Lung microvascular endothelial cell (primary cell): ENCODE measurements at regions not wholly inside any gene's neighbourhood (a gene's known extent, or its start where the extent isn't known, plus 50 kb on each side); places are given as distances from the start of the nearest gene placed in this dataset.
"Not testable (repeated sequence)": the region's sequence is repeated elsewhere in the genome, so short reads cannot be mapped to it uniquely, and the experiment has no call there.

ENCODE experiments used
- DNase-seq, 2 donors: peaks; one replicate each; pipeline versions ENCODE4 v3.0.0 to v3.0.0-alpha.2; 2010; ENCODE audit warnings: low read depth in 2 of 2

DNA sequence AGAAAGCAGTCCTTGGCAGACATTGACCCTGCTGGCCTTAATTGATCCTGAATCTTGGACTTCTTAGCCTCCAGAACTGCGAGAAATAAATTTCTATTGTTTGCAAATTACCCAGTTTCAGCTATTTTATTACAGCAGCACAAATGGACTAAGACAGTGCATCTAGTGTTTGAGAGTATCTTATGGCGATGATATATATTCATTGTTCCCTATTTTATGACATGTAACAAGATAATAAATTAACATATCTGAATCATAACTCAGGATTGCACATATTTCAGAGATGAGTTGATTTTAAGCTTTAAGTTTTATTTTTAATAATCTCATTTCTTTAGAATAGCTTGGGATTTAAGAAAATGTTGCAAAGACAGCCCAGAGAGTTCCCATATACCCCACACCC lies 167.4 kb upstream of the FOXG1 start:
- no peak for DNase-seq

DNA sequence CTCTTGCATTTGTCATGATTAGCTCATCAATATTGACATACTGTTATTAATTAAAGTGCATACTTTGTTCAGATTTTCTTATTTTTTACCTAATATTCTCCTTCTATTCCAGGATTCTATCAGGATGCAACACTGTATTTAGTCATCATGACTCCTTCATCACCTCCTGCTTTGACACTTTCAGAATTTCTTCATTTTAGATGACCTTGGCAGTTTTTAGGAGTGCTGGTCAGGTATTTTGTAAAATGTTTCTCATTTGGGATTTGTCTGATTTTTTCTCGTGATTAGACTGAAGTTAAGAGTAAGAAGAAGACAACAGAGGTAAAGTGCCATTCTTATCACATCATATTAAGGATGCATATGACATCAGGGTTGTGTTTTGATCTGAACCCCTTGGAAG lies 167.0 kb upstream of the FOXG1 start:
- no peak for DNase-seq

DNA sequence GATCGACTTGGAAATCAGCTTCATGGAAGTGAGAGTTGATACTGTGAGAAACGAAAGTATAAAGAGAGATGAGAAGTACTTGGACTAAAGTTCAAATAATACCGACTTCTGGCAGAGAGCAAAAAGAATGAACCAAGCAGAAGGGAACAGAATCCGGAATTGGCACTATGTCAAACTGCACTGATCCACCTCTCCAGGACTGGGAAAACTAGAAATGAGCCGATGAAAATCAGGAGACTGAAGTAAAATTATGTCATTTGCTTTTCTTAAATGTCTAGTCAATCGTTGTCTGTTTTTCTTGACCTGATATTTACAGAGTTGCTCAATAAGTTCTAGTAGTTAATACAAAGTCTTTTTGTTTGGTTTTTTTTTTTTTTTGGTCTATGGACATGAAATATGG lies 163.0 kb upstream of the FOXG1 start:
- DNase-seq = no peak

DNA sequence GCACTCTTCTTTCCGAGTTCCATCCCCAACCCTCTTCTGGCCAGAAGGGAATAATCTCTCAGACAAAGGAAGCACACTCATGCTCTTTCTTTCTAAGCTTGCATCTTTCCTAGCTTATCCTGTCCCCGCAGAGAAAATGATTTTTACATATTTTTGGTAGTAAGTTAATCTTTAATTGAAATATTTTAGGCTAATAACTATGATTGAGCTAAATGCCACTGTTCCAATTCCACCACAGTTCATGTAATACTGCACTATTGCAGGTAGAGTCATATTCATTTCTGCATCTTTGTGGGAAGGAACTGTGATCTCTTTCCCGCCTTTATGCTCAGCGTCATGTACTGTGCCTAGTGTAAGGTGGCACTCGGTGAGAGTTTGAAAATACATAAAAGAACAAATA lies 158.9 kb upstream of the FOXG1 start:
- no peak for DNase-seq

DNA sequence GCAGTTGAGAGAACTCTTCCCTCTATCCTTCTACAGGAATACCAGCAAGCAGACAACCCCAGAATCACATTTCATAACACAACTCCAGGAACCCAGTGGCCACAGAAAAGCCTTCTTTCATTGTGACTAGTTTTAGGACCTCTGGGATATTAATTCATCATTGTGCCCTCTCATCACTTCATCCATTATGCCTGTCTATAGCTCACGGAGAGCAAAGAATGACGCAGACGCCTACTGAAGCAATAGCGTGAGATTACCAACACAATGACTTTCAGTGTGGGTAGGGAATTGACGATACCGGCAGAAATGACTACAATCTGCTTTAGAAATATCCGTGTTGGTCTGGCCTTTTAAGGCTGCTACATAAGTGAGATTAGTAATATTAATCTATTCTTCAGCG lies 158.1 kb upstream of the FOXG1 start:
- peak in 1 of 2 donors; percentile 5 for DNase-seq

DNA sequence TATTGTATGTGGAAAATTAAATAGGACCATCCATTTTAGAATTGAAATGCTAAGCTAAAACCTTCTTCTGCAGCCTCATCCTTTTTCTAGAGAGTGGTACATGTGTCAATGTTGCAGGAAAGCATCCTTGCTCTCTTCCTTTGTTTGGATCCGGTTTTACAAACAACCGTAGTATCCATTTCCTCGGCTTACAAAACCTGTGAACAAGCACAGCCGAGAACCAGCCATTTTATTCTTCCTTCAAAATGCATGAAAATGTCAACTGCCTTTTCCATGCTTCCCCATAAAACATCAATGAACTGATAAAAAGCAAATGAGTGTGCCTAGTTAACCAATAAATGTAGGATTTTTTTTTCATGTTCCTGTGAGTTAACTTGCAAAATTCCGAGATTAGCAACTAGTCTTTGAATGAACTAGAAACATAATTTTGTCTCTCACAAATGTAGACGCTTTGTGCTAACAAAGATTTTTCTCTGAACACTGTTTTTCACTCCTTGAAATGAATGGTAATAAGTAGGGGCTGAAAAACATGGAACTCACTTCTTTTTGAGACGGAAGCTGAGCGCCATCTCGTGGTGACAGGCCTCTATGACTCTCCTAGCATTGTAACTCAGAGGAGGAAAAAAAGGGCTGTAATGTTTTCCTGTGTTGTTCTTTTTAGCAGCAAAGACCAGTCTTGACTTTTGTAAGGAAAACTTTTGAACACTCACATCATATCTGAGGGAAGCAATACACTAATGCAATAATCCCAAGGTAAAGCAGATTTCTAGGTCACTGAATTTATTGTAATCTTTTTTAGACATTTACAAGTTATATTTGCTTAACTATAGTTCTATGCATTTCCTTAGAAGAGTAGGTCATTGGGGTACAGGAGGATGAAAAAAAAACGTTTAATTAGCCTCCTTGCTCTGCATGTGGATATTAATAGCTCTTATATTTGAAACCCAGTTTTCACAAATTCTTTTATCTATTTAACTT lies 157.4 kb upstream of the FOXG1 start:
- peak; percentile 57 to 60 for DNase-seq

DNA sequence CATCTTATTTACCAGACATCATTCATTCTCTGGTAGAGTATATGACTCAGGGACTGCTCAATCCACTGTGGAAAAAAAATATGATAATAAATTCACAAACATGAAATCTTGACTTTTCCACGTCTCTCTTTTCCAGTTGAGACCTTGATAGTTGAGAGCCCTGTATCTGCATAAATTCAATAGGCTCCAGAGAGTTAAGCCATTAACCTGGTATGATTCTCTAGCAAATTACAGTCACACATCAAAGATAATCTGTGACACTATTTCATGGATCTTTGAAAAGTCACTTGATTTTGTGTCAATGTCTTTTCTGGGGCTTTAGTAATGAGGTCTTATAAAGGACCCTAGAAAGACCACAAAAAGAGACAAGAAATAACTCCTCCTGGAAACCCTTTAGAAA lies 154.2 kb upstream of the FOXG1 start:
- DNase-seq = no peak

DNA sequence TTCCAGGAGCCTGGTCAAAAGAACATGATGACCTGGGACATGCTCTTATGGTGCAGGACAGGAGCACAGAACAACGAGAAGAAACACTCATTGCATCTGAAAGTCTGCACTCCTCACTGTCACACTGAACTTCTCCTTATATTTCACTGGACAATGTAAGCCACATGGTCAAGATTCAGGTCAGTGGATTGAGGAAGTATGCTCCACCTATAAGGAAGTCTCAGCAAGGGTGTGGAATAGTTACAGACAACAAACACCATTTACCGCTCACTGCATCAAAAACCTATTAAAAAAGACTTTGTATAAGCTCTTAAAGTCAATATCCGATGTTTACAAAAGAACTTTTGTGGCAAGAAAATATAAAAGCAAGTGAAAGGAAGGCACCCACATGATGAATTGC lies 153.1 kb upstream of the FOXG1 start:
- no peak for DNase-seq

DNA sequence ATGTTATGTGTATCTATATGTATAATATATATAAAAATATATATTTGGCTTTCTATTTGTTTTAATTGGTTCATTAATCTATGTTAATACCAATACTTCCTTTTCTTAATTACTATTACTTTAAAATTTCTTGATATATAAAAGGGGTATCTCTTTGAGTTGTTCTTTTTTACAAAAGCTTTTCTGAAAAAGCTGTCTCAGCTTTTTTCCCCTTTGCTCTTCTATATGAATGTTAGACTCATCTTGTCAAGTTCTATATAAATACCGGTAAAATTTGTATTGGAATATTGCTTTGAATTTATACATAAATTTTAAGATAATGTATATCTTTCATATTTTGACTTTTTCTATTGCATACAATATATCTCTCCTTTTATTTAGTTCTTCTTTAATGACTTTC lies 139.8 kb upstream of the FOXG1 start:
- no peak for DNase-seq

DNA sequence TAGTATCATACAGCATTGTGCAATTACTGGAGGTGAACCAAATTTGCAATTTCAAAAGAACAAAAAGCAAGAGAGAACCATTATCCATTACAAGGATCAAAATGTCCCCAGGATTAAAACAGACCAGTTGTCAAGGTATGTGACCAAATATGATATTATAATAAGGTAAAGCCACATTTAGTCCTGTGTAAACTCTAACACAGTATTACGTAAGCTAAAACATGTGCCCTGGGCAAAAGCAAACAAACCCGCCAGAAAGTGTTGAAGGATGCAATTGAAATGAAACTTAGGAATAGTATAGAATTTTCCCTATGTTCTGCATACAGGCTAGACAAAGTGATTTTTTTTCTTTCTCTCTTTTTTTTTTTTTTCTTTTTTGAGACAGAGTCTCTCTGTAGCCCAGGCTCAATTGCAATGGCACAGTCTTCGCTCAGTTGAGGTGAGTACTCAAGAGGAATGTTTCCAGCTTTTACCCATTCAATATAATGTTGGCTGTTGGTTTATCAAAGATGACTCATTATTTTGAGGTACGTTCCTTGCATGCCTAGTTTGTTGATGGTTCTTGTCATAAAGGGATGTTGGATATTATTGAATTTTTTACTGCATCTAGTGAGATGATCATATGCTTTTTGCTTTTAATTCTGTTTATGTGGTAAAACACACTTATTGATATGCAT lies 137.1 kb upstream of the FOXG1 start:
- no peak for DNase-seq

DNA sequence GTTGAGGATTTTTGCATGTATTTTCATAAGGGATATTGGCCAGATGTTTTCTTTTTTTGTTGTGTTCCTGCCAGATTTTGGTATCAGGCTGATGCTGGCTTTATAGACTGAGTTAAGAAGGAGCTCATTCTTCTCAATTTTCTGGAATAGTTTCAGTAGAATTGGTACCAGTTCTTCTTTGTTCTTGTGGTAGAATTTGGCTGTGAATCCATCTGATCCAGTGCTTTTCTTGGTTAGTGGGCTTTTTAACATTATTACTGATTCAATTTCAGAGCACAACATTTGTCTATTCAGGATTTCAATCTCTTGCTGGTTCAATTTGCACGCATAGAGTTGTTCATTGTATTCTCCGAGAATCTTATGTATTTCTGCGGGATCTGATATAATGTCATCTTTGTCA lies 136.5 kb upstream of the FOXG1 start:
- DNase-seq = no peak

DNA sequence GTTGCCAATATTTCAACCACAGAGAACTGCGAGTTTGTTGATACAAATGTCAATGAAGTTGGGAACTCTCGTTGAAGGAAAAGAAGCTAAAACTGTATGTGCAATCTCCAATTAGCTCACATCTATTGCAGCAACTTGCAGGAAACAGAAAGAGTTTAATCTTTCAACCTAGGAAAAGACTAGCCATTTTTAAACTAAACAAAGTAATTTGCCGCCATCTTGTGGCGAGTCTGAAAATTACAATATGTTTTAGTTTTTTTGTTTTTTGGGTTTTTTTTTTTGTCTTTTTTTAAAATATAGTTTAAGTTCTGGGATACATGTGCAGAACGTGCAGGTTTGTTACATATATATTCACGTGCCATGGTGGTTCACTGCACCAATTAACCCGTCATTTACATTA lies 131.2 kb upstream of the FOXG1 start:
- DNase-seq = peak; percentile 34 to 47

DNA sequence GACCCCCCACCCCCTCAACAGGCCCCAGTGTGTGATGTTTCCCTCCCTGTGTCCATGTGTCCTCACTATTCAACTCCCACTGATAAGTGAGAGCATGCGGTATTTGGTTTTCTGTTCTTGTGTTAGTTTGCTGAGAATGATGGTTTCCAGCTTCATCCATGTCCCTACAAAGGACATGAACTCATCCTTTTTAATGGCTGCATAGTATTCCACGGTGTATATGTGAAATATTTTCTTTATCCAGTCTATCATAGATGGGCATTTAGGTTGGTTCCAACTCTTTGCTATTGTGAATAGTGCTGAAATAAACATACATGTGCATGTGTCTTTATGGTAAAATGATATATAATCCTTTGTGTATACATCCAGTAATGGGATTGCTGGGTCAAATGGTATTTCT lies 130.8 kb upstream of the FOXG1 start:
- DNase-seq = not testable (repeated sequence)

DNA sequence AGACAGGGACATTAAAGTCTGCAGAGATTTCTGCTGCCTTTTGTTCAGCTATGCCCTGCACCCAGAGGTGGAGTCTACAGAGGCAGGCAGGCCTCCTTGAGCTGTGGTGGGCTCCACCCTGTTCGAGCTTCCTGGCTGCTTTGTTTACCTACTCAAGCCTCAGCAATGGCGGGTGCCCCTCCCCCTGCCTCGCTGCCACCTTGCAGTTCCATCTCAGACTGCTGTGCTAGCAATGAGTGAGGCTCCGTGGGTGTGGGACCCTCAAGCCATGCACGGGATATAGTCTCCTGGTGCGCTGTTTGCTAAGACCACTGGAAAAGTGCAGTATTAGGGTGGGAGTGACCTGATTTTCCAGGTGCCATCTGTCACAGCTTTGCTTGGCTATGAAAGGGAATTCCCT lies 125.4 kb upstream of the FOXG1 start:
- DNase-seq = not testable (repeated sequence)

DNA sequence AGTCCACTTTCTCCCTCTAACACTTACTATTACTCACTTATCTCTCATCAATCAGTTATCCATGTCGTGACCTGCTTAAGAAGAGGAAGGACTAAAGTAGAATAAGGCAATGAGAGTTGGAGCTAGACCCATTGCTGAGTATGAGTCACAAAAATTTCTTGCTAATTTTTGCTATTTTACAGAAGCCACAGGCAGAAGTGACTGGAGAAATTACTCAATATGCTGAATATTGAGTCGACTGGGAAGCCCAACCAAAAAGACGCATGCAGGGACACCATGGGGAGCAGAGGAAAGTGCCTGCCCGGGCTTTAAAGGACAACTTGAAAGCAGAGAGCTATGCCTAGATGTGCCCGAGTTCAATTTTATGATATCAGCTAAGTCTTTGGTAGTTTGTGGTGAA lies 115.4 kb upstream of the FOXG1 start:
- no peak for DNase-seq

DNA sequence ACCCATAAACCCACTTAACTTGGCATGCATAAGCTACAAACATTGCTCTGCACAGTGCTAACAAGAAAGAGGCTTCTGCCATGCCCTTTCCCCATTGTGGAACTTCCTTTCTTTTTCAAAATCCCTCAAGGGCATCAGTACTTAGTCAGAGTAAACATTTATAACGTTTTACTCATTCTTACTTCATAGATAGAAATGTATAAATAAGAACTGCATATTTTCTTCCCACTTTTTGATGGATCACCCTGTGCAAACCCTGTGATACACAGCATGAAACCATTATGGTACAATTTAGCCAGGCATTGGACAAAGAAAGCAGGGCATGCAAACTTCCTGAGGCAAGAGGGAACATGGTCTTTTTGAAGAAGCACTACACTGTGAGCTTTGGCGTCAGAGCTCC lies 113.8 kb upstream of the FOXG1 start:
- DNase-seq = no peak

DNA sequence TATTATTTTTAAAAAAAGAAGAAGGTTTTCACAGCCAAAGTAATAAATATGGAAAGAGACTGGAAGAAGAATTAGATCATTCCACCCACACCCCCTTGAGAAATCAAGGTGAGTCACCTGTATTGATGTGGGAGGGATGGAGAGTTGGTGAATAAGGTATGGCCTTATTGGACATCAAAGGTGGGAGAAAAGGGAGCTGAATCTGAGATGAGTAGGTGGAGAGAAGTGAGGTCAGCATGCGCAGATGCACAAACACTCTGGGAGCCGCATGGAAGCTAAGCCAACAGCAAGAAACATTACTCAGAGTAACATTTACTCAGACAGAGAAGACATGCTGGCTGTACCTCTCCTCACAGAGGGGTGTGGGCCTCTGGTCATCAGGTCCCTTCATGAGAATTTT lies 113.1 kb upstream of the FOXG1 start:
- no peak for DNase-seq

DNA sequence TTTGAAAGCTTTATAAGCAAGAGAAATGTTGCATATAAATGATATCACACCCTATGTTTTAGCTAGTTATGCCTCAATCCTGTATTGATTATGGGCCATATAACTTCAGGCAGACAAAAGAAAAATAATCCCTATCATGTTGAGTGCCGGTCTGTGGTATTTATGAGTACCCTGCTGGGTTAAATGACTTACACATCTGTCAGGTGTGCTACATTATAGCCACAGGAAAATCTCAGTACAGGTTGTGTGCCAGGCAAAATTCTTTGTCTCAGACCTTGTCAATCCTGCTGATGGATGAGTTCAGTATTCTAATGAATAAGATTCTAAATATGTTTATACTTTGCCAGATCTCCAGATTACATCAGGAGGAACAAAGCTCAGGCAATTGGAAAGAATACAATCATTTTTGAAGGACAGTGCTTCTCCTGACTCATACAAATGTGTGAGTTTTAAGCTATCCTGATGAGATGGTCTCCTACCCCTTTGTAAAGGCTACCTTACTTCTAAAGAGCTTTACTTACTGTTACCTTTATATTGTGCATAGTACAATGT lies 109.8 kb upstream of the FOXG1 start:
- DNase-seq = no peak

DNA sequence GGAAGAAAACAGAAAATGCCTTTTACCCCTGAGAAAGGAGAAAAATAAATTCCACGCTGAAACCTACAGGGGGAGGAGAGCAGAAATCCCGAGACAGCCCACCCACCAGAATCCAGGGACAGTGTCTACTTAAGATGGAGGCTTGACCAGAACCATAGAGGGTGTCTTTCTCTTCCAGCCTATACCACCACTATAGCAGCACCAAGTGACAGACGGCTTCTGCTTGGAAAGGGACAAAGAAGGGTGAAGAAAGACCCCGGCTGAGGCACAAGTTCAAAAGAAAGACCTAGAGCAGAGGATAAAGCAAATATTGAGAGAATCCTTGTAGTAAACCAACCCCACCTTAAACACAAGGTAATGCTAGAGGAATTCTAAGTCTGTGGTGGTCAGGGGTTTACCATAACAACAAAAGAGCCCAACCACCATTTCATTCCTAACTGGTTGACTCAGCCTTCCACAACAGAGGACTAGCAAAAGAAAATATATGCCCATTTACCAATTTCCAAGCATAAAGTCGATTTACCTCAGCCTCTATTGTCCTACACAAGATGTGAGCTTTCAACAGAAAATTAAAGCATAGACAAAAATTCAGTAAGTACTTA lies 105.3 kb upstream of the FOXG1 start:
- peak in 1 of 2 donors; percentile 17 for DNase-seq

DNA sequence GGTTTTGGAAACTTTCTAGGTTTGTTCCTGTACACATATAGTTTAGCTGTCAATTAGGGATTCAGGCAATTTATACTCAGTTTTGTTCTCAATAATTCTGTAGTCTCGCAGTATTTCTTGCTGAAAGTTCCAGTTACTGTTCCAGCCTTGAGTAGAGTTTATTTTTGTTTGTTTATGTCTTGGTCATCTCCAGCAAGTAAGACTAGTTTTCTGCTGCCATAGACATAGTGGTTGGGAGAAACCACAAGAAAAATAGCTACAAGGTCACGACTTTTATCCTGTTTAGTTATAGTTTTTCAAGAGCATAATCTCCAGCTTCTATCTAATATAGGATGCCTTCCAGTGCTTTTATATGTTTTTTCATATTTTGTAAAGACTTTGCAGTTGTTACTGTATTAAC lies 99.6 kb upstream of the FOXG1 start:
- DNase-seq = no peak

DNA sequence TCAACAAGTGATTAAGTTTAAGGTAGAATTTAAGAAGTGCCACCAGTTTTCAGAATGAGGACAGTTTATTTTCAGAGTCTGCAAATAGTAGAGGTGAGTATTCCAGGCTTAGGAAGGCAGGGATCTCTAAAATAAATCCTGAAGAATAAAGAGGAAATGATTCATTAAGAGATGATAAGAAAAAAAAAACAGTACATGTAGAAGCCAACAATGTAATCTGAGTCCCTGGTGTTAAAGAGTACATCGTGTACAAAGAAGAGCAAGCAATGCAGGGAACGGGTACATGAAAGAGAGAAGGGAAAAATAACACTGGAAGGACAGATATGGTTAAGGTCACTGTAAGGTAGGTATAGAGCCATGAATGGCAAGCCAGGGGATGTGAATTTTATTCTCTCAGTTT lies 95.2 kb upstream of the FOXG1 start:
- DNase-seq = peak; percentile 41 to 59

DNA sequence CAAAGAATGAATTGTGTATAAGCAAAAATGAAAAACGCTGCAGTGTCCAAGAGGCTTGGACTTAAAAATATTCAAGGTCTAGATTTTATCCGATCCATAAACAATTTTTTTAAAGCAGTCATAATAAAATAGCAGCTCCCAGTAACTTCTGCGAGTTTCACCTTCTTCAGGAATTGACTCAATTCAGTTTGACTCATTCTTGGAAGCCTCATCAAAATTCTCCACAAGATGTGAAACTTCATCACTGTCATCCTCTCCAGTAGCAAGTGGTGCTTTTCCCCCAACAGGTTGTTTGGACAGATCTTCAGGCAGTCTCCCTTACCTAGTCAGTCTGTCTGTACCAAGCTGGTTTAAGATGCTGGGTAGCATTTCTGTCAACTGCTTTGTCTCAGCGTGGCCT lies 93.5 kb upstream of the FOXG1 start:
- DNase-seq = peak in 1 of 2 donors; percentile 2
